Mucosa of descending colon (tissue), 3 donors: ENCODE measurements at regions not wholly inside any gene's neighbourhood (a gene's known extent, or its start where the extent isn't known, plus 50 kb on each side); places are given as distances from the start of the nearest gene placed in this dataset.

Source experiments
- ATAC-seq: fragments of 200-7000 bp; cut with Tn5 transposase; one replicate; pipeline ENCODE4 v1.9.1; 2020; ENCODE audit warnings: mild to moderate bottlenecking, moderate library complexity
- DNase-seq, 3 donors: peaks; one replicate each; pipeline ENCODE4 v3.0.0-alpha.2; 2020
- H3K36me3 ChIP-seq: fragments of 200-600 bp; one replicate; pipeline ENCODE4 v1.8.0; 2021; ENCODE audit warnings: low read depth, mild to moderate bottlenecking
- H3K4me1 ChIP-seq: fragments of 200-600 bp; one replicate; pipeline ENCODE4 v1.8.0; 2021; ENCODE audit warnings: low read depth, mild to moderate bottlenecking
- H3K4me3 ChIP-seq: fragments of 200-600 bp; one replicate; pipeline ENCODE4 v1.8.0; 2021; ENCODE audit warnings: mild to moderate bottlenecking
- H3K9me3 ChIP-seq: fragments of 200-600 bp; one replicate; pipeline ENCODE4 v1.8.0; 2021; ENCODE audit warnings: mild to moderate bottlenecking
- intact Hi-C, 2 donors: fragments of 100-400 bp; cut with DNase I in 1 of 2; cut with micrococcal nuclease in 1 of 2; formaldehyde crosslinking; loops; one replicate each; pipeline versions ENCODE4 v1.11.0 to v1.11.1; 2022; cut with DNase I, micrococcal nuclease
- TF ChIP-seq, protein P1 (sequence below): fragments of 200-600 bp; IDR thresholded peaks from one replicate; pipeline ENCODE4 v1.8.0; 2022; ENCODE audit warnings: antibody characterized with exemption, mild to moderate bottlenecking
- donor health status: DM: no; HTN: no; CAD: no; lungs with moderate emphysema.
- donor health status: DM: no; HTN: no; CAD: no.
- donor health status: DM: no; HTN: yes; CAD: no.

DNA sequence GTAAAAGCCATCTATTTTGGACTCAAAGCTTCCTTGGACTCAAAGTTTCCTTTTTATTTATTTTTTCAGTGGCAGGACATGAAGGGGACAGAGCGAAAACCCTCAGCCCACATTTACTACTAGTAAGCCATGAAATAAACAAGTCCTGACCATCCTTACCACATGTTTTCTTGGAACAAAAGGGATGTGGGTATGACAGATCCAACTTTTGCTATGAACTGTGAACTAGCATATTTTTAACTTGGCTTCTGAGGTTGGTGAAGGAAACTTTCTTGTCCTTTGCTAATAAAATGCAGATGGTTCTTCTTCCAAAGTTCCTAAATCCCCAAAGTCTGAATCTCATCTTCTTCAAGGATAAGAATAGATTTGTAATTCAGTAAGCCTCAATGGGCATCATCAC, 122.7 kb upstream of the TNC start:
- TF ChIP-seq, protein P1, sequence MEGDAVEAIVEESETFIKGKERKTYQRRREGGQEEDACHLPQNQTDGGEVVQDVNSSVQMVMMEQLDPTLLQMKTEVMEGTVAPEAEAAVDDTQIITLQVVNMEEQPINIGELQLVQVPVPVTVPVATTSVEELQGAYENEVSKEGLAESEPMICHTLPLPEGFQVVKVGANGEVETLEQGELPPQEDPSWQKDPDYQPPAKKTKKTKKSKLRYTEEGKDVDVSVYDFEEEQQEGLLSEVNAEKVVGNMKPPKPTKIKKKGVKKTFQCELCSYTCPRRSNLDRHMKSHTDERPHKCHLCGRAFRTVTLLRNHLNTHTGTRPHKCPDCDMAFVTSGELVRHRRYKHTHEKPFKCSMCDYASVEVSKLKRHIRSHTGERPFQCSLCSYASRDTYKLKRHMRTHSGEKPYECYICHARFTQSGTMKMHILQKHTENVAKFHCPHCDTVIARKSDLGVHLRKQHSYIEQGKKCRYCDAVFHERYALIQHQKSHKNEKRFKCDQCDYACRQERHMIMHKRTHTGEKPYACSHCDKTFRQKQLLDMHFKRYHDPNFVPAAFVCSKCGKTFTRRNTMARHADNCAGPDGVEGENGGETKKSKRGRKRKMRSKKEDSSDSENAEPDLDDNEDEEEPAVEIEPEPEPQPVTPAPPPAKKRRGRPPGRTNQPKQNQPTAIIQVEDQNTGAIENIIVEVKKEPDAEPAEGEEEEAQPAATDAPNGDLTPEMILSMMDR: no peak
- ATAC-seq (no peak), DNase-seq (no peak)
- Histone ChIP-seq H3K9me3 (no peaks in the 10 kb centered on the region), H3K4me3 (no peak overlapping the region), H3K4me1 (no peaks in the 10 kb centered on the region), H3K36me3 (no peaks in the 10 kb centered on the region)
- intact Hi-C loops: no loop called here

DNA sequence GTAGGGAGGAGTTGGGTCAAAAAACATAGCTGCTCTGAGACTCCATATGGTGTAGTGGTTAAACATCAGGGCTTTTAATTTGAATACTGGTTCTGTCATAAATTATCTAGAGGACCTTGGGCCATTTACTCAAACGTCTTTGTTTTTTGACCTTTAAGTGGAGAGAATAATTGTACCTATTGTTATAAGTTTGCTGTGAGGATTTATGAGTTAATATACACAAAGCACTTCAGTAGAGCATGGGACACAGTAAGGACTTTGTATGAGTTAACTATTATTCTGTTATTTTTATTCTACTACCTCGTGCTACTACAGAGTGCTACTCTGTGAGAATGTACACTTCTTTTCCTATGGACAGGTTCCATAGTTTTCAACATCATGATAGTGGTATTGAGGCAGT, 123.7 kb upstream of the TNC start:
- Histone ChIP-seq H3K4me1 (no peaks in the 10 kb centered on the region), H3K4me3 (no peak overlapping the region), H3K9me3 (no peaks in the 10 kb centered on the region), H3K36me3 (no peaks in the 10 kb centered on the region)
- TF ChIP-seq, protein P1: no peak
- intact Hi-C loops: no loop called here
- DNase-seq: no peak
- no peak for ATAC-seq

DNA sequence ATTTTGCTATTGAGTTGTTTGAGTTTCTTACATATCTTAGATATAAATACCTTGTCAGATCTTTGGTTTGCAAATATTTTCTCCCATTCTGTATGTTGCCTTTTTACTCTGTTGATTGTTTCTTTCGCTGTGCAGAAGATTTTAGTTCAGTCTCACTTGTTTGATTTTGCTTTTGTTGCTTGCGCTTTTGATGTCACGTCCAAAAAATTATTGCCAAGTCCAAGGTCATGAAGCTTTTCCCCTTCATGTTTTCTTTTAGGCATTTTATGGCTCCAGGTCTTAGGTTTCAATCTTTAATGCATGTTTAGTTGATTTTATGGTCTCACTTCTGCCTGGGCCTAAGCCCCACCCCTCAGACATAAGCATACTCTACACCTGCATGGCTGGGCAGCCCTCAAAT, 131.5 kb upstream of the TNC start:
- peaks cover 2% of the 10 kb centered on the region for H3K9me3 ChIP-seq
- intact Hi-C loops: no loop called here
- TF ChIP-seq, protein P1: no peak
- ATAC-seq: peak; percentile 37
- no peaks in the 10 kb centered on the region for H3K36me3 ChIP-seq
- no peaks in the 10 kb centered on the region for H3K4me1 ChIP-seq
- no peak overlapping the region for H3K4me3 ChIP-seq
- DNase-seq: no peak

DNA sequence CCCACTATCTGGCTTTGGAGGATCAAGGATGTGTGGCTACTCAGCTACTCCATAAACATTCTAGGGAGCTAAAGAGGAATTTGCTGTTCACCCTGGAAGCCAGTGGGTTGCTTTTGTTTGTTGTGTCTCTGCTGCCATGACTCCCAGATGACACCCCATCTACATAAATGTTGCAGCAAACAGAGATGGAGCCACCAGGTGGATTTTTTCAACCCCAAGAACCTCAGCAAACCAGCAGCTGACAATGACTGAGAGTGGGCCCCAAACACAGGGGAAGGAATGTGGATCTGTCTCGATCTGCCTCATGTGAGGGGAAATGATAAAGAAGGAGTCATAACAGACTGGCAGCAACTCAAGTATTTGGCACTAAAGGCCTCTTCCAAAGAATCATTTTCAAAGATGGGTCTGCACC, 132.7 kb upstream of the TNC start:
- DNase-seq: no peak

DNA sequence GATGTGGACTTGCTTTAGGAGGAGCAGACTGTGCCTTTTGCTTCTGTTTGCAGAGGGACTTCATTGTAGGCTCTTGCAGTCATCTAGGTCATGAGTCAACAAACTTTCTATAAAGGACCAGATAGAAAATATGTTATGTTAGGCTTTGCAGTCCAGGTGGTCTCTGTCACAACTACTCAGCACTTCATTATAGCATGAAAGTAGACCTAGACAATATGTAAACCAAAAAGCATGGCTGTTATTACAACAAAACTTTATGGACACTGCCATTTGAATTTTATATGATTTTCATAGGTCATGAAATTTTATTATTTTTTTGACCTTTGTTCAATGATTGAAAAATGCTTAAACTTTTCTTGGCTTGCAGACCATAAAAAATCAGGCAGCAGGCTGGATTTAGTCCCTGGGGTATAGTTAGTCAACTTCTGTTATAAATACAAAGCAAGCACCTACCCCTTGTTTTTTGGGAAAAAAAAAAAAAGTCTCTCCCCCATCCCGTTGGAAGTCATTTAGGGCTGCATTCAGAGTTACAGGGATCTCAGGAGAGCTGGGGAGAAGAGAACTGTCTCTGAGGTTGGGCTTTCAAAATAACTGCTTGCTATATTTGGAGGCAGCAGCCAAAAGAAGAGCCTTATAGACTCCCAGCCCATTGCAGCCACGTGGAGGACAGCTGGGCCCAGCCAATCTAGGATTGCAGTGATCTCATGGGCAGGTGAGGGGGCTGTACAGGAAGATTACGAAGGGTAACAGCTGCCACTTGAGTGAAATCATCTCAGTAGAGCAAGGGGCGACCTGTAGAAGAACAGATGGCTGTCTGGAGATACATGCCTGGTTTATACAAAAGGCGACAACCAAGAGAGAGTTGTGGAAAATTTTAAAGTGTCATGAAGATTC, 136.6 kb upstream of the TNC start:
- ATAC-seq: peak; percentile 18
- TF ChIP-seq, protein P1: no peak

More for the DNA sequence above, 132.7 kb upstream of the TNC start:
- peak; percentile 30 for ATAC-seq
- peaks cover 3% of the 10 kb centered on the region for H3K4me1 ChIP-seq
- no peaks in the 10 kb centered on the region for H3K36me3 ChIP-seq
- intact Hi-C loops: no loop called here
- no peak overlapping the region for H3K4me3 ChIP-seq
- peaks cover 2% of the 10 kb centered on the region for H3K9me3 ChIP-seq
- TF ChIP-seq, protein P1: no peak

More for the DNA sequence above, 136.6 kb upstream of the TNC start:
- intact Hi-C loops: no loop called here
- no peaks in the 10 kb centered on the region for H3K36me3 ChIP-seq
- no peak overlapping the region for H3K4me3 ChIP-seq
- peaks cover 4% of the 10 kb centered on the region for H3K4me1 ChIP-seq
- peaks cover 2% of the 10 kb centered on the region for H3K9me3 ChIP-seq
- DNase-seq: no peak
